Nephron progenitor cell (in vitro differentiated cells): ENCODE measurements at regions not wholly inside any gene's neighbourhood (a gene's known extent, or its start where the extent isn't known, plus 50 kb on each side); places are given as distances from the start of the nearest gene placed in this dataset.

Experiments used
- DNase-seq: peaks from one replicate; pipeline ENCODE4 v3.0.0; 2021
- H3K27ac Mint-ChIP-seq: 2 replicates; pipeline ENCODE4 v1.8.0; 2021; ENCODE audit warnings: mild to moderate bottlenecking, moderate library complexity, mixed read lengths
- H3K27me3 Mint-ChIP-seq: 2 replicates; pipeline ENCODE4 v1.8.0; 2021; ENCODE audit warnings: mild to moderate bottlenecking, low read depth, mixed read lengths; ENCODE audit not compliant: poor library complexity
- H3K36me3 Mint-ChIP-seq: 2 replicates; pipeline ENCODE4 v1.8.0; 2021; ENCODE audit warnings: low read depth, mixed read lengths
- H3K4me1 Mint-ChIP-seq: 2 replicates; pipeline ENCODE4 v1.8.0; 2021; ENCODE audit warnings: mixed read lengths
- H3K4me3 Mint-ChIP-seq: 2 replicates; pipeline ENCODE4 v1.8.0; 2021; ENCODE audit warnings: mild to moderate bottlenecking, moderate library complexity, mixed read lengths
- H3K9me3 Mint-ChIP-seq: 2 replicates; pipeline ENCODE4 v1.8.0; 2021; ENCODE audit warnings: mild to moderate bottlenecking, moderate library complexity, mixed read lengths
- TF ChIP-seq, protein P1 (sequence below): fragments of 200-600 bp; sonication (generic); IDR thresholded peaks from 2 replicates; pipeline ENCODE4 v1.5.0; 2021; ENCODE audit warnings: antibody characterized with exemption

- H3K4me3 Mint-ChIP-seq: no peak overlapping the region
- H3K4me1 Mint-ChIP-seq: peaks cover 2% of the 10 kb centered on the region
- TF ChIP-seq, protein P1, sequence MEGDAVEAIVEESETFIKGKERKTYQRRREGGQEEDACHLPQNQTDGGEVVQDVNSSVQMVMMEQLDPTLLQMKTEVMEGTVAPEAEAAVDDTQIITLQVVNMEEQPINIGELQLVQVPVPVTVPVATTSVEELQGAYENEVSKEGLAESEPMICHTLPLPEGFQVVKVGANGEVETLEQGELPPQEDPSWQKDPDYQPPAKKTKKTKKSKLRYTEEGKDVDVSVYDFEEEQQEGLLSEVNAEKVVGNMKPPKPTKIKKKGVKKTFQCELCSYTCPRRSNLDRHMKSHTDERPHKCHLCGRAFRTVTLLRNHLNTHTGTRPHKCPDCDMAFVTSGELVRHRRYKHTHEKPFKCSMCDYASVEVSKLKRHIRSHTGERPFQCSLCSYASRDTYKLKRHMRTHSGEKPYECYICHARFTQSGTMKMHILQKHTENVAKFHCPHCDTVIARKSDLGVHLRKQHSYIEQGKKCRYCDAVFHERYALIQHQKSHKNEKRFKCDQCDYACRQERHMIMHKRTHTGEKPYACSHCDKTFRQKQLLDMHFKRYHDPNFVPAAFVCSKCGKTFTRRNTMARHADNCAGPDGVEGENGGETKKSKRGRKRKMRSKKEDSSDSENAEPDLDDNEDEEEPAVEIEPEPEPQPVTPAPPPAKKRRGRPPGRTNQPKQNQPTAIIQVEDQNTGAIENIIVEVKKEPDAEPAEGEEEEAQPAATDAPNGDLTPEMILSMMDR: no peak
- H3K9me3 Mint-ChIP-seq: no peaks in the 10 kb centered on the region
- no peak for DNase-seq
- no peaks in the 10 kb centered on the region for H3K36me3 Mint-ChIP-seq
- H3K27me3 Mint-ChIP-seq: peaks cover 3% of the 10 kb centered on the region
- H3K27ac Mint-ChIP-seq: no peak overlapping the region
Measured at GRCh38 chr1:213656039-213656438, 331.7 kb upstream of the PROX1 start.

DNA sequence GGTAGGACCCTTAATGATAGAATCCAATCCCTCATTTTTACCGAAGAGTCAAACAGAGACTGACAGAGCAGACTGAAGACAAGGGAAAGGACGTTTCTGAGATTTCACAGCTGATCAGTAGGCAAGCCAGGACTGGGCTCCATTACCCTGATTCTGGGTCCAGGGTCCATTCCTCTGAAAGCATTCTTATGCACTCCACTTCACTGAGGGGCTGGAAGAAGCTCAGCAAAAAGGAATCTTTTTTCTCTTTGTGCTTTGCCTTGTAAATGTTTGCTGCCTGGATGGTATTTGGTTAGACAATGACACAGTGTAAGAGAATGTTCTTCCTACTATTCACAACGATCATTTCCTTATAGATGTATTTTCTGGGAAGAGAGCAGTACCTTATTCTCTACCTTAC lies 331.3 kb upstream of the PROX1 start:
- H3K36me3 Mint-ChIP-seq: no peaks in the 10 kb centered on the region

DNA sequence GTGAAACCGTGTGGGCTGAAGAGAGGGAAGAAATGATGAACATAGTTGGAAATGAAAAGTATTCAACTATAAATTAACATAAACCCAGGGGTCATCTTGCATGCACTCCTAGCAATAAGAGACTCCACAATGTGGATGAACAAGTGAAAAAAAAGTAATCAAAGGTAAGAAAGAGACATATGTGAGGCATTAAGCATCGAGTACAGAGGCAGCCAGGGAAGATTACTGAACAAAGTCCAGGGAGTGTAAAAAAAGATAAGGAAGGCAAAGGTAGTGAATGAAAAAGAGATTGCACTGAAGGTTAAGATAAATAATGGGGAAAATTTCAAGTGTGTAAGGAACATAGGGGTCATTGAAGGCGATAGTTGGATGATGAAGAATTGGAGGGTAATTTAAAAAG lies 330.8 kb upstream of the PROX1 start:
- Mint-ChIP-seq H3K4me3 (no peak overlapping the region), H3K9me3 (no peaks in the 10 kb centered on the region), H3K27me3 (peaks cover 3% of the 10 kb centered on the region), H3K27ac (no peak overlapping the region), H3K36me3 (no peaks in the 10 kb centered on the region), H3K4me1 (peaks cover 8% of the 10 kb centered on the region)
- DNase-seq: no peak
- TF ChIP-seq, protein P1: no peak

More for the DNA sequence above, 331.3 kb upstream of the PROX1 start:
- H3K4me1 Mint-ChIP-seq: peaks cover 6% of the 10 kb centered on the region
- no peak overlapping the region for H3K27ac Mint-ChIP-seq
- no peak overlapping the region for H3K4me3 Mint-ChIP-seq
- no peaks in the 10 kb centered on the region for H3K9me3 Mint-ChIP-seq
- DNase-seq: no peak
- TF ChIP-seq, protein P1: no peak
- peaks cover 3% of the 10 kb centered on the region for H3K27me3 Mint-ChIP-seq

GRCh38 chr1:213657879-213658278 lies 329.9 kb upstream of the PROX1 start:
- peaks cover 13% of the 10 kb centered on the region for H3K4me1 Mint-ChIP-seq
- H3K36me3 Mint-ChIP-seq: no peaks in the 10 kb centered on the region
- TF ChIP-seq, protein P1: no peak
- H3K27ac Mint-ChIP-seq: no peak overlapping the region
- no peak for DNase-seq
- no peak overlapping the region for H3K4me3 Mint-ChIP-seq
- peaks cover 6% of the 10 kb centered on the region for H3K27me3 Mint-ChIP-seq
- no peaks in the 10 kb centered on the region for H3K9me3 Mint-ChIP-seq

DNA sequence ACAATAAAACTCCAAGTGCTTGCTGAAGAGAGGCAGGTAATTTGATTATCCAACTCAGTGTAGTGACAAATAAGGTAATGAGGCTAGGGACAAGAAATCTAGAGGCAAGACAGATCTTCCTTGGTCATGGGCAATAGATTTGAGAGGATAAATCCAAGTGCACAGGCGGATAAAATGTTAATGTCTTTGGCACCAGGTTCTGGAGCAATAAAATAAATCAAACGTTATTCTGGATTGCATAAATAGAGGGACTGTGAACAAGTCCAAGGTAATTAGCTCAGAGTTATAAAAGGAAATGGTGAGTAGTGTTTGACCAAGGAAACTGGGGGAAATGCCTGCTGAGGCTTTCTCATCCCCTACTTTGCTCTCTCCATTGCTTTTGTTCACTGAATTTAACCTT lies 329.3 kb upstream of the PROX1 start:
- DNase-seq: no peak
- H3K9me3 Mint-ChIP-seq: no peaks in the 10 kb centered on the region
- no peak overlapping the region for H3K27ac Mint-ChIP-seq
- TF ChIP-seq, protein P1: no peak
- H3K36me3 Mint-ChIP-seq: no peaks in the 10 kb centered on the region
- no peak overlapping the region for H3K4me3 Mint-ChIP-seq
- peaks cover 13% of the 10 kb centered on the region for H3K4me1 Mint-ChIP-seq
- peaks cover 6% of the 10 kb centered on the region for H3K27me3 Mint-ChIP-seq
